ENCODE measurements at regions not wholly inside any gene's neighbourhood (a gene's known extent, or its start where the extent isn't known, plus 50 kb on each side); places are given as distances from the start of the nearest gene placed in this dataset.

DNA sequence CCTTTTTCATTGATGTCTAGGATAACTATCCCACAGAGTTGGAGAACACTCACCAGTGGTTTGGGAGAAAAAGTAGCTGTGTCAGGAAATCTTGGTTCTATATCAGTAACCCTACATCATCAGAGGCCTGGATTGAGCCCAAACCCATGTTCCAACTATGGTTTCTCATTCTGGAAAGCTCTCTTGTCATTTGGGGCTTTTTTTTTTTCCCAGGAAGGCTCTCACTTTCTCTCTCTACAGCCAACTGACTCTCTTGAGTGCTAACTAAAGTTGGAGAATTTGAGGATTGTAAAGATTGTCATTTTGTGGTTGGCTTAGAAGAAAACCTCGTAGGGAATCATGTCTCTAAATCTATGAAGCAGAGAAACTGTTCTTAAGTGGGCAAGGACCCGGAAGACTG is 228.2 kb upstream of the DIPK2B start:
- TF ChIP-seq POLR2AphosphoS5 (IDR thresholded peaks at IDR 0.05) (no peak), POLR2A (IDR thresholded peaks at IDR 0.05) (no peak)
